Suprapubic skin (tissue), 4 donors: ENCODE measurements at regions not wholly inside any gene's neighbourhood (a gene's known extent, or its start where the extent isn't known, plus 50 kb on each side); places are given as distances from the start of the nearest gene placed in this dataset.

Source experiments
- CTCF ChIP-seq, 2 donors: fragments of 200-600 bp in 1 of 2; fragments of 450-650 bp in 1 of 2; sonication (generic) in 1 of 2; IDR thresholded peaks; one replicate each; pipeline ENCODE4 v1.5.1; 2016 to 2019; ENCODE audit warnings: antibody characterized with exemption in 2 of 2, mild to moderate bottlenecking in 1 of 2, moderate library complexity in 1 of 2
- EP300 ChIP-seq: sonication (generic); formaldehyde crosslinking; IDR thresholded peaks from one replicate; pipeline ENCODE4 v1.6.1; 2017; ENCODE audit warnings: antibody characterized with exemption
- POLR2A ChIP-seq, 2 donors: fragments of 450-650 bp; IDR thresholded peaks; one replicate each; pipeline ENCODE4 v1.6.1; 2017; ENCODE audit warnings: antibody characterized with exemption in 2 of 2, mild to moderate bottlenecking in 2 of 2, moderate library complexity in 2 of 2
- POLR2AphosphoS5 ChIP-seq, 3 donors: sonication (generic); formaldehyde crosslinking; IDR thresholded peaks; one replicate each; pipeline ENCODE4 v1.6.1; 2017; ENCODE audit warnings: antibody characterized with exemption in 3 of 3

- no peak for TF ChIP-seq CTCF (IDR thresholded peaks at IDR 0.05)
- TF ChIP-seq POLR2AphosphoS5 (IDR thresholded peaks at IDR 0.05), result no peak
- TF ChIP-seq POLR2A (IDR thresholded peaks at IDR 0.05), result no peak
- TF ChIP-seq EP300, result no peak
These were observed 904.2 kb upstream of the NXPH2 start for GRCh38 chr2:139684286-139684860.
